ENCODE measurements at regions not wholly inside any gene's neighbourhood (a gene's known extent, or its start where the extent isn't known, plus 50 kb on each side); places are given as distances from the start of the nearest gene placed in this dataset.

DNA sequence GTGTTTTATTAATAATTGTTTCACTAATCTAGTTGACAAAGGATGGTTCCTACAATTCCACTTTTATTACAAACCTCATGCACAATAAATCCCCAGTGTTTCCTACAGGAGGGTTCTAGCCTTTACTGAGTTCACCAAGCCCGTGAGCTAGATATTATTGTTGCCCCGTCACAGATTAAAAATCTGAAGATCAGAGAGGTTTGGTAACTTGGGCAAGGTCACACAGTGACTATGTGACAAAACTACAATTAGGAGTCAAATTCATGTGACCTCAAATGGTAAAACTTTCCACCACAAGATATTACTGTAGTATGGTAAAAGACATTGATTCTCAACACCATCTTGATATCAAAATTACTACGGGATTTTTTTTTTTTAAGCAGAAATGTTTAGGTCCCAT, 124.6 kb downstream of the BTC start:
- TF ChIP-seq CTCF (IDR thresholded peaks at IDR 0.05) = no peak
- no peak for TF ChIP-seq POLR2A (IDR thresholded peaks at IDR 0.05)
